SJCRH30 (cell line): ENCODE measurements at regions not wholly inside any gene's neighbourhood (a gene's known extent, or its start where the extent isn't known, plus 50 kb on each side); places are given as distances from the start of the nearest gene placed in this dataset.

Source experiments
- DNase-seq, 2 experiments: peaks; one replicate each; pipeline ENCODE4 v3.0.0-alpha.2; 2015 to 2020
- H3K27ac ChIP-seq: fragments of 250-450 bp; sonication (Bioruptor Pico); 2 replicates; pipeline ENCODE4 v1.5.1; 2020; ENCODE audit warnings: mild to moderate bottlenecking, moderate library complexity
- H3K27me3 ChIP-seq: fragments of 250-450 bp; sonication (Bioruptor Pico); 2 replicates; pipeline ENCODE4 v1.5.1; 2020; ENCODE audit warnings: mild to moderate bottlenecking, moderate library complexity
- H3K36me3 ChIP-seq: fragments of 250-450 bp; sonication (Bioruptor Pico); 2 replicates; pipeline ENCODE4 v1.5.1; 2020; ENCODE audit warnings: mild to moderate bottlenecking, moderate library complexity
- H3K4me1 ChIP-seq: fragments of 250-450 bp; sonication (Bioruptor Pico); 2 replicates; pipeline ENCODE4 v1.5.1; 2020; ENCODE audit warnings: mild to moderate bottlenecking, moderate library complexity
- H3K4me3 ChIP-seq: fragments of 250-450 bp; sonication (Bioruptor Pico); 2 replicates; pipeline ENCODE4 v1.5.1; 2020; ENCODE audit warnings: mild to moderate bottlenecking, moderate library complexity
- H3K9me3 ChIP-seq: fragments of 250-450 bp; sonication (Bioruptor Pico); replicated peaks from 2 replicates; pipeline ENCODE4 v1.5.1; 2020; ENCODE audit warnings: mild to moderate bottlenecking, moderate library complexity

DNA sequence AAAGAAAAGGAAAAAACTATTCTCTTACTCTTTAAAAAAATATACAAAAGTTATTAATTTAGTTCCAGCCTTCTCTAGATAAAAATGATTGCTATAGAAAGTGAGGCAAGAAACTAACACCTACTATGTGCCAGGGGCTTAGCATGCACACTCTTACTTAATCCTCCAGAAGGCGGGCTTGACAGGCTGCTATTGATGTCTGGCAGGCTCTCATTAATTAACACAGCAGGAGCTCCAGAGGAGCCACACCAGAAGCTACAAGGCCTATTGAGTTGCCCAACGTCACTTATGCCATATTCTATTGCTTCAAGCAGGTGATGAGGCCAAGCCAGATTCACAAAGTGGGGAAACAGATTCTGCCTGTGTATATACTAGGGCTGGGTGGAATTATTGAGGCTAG, 54.6 kb upstream of the CLINT1 start:
- Histone ChIP-seq H3K4me1 (no peaks in the 10 kb centered on the region), H3K27me3 (no peaks in the 10 kb centered on the region; the same call in 1 of the 2 replicates)
- DNase-seq: no peak

DNA sequence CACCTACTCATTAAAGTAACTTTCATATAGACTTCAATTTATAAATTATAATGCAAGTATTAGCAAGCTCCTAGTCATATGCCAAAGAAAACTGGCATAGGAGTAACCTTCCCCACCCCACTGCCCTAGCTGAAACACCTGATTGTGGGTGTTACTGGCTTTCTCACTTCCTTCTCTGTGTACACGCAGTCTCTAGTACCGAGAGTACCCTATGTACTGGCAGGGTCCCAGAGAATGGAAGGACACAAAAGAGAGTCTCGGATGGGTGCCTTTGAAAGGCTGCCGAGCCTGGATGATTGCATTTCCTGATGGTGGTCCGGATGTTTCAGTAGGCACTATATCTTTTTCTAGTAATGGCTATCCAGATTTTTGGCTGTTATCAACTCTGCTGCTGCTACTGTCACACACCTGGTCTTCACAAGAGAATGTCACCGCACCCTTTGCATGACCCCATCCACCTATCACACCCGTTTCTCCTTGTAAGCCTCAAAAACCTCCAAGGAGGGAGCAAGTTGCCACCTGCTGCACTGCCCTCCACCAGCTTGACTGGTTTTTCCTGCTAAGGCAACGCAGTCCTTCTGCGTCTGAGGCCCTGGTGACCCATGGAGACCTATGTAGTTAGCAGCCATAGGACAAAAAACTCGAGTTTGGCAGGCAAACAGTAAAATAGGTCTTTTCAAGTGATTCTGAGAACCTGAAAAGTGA, 53.8 kb upstream of the CLINT1 start:
- no peaks in the 10 kb centered on the region for H3K36me3 ChIP-seq
- H3K27ac ChIP-seq: no peak overlapping the region
- H3K27me3 ChIP-seq: no peaks in the 10 kb centered on the region
- no peaks in the 10 kb centered on the region for H3K9me3 ChIP-seq
- no peak overlapping the region for H3K4me3 ChIP-seq
- no peak for DNase-seq
- H3K4me1 ChIP-seq: no peaks in the 10 kb centered on the region

More for the DNA sequence above, 54.6 kb upstream of the CLINT1 start:
- H3K9me3 ChIP-seq: no peaks in the 10 kb centered on the region
- H3K4me3 ChIP-seq: no peak overlapping the region
- no peak overlapping the region for H3K27ac ChIP-seq
- no peaks in the 10 kb centered on the region for H3K36me3 ChIP-seq

DNA sequence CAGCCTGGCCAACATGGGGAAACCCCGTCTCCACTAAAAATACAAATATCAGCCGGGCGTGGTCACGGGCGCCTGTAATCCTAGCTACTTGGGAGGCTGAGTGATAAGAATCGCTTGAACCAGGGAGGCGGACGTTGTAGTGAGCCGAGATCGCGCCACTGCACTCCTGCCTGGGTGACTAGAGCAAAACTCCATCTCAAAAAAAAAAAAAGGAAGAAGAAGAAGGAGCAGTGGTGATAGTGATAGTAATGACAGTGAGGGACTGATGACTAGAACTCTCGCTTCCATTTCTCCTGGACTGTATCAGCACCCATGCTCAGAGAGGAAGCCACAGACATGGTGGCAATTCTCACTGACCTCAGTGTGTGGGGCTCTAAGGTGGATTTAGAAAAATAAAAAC, 52.6 kb upstream of the CLINT1 start:
- Histone ChIP-seq H3K9me3 (no peaks in the 10 kb centered on the region), H3K4me1 (no peaks in the 10 kb centered on the region), H3K27ac (no peak overlapping the region), H3K36me3 (no peaks in the 10 kb centered on the region), H3K27me3 (no peaks in the 10 kb centered on the region), H3K4me3 (no peak overlapping the region)
- no peak for DNase-seq
